ENCODE measurements at regions not wholly inside any gene's neighbourhood (a gene's known extent, or its start where the extent isn't known, plus 50 kb on each side); places are given as distances from the start of the nearest gene placed in this dataset.

DNA sequence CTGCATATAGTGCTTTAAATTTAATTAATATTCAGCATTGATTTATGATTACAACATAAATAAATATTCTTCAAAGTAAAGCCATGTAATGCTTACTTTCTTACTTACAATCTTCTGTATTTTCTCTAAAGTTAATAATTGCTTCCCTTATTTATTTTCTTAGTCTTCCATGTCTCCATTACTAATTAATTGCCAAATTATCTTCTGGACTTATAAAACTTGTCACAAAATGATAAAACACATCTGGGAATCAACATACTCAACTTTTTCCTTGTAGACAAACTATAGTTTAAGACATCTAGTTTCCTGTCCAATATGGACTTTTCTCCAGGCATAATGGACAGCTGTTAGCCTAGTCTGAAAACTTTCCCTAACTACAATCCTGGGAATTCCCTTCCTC is 466.6 kb downstream of the FLRT2 start:
- Histone ChIP-seq H3K36me3 (replicated peaks) (no peaks in the 10 kb centered on the region), H3K27me3 (replicated peaks) (no peaks in the 10 kb centered on the region), H3K27ac (no peak overlapping the region), H3K4me3 (ENCODE audit: low read depth, low read length) (no peak overlapping the region)
- no peak for DNase-seq
- no peak for TF ChIP-seq CTCF (IDR thresholded peaks at IDR 0.05; ENCODE audit: low read depth, low read length, missing control alignments)
- in situ Hi-C loops (cut with HindIII; ENCODE audit: low pct_ligation_motif_present, low sequenced_read_pairs): no loop called here

- no peak for TF ChIP-seq CTCF (IDR thresholded peaks at IDR 0.05; ENCODE audit: low read depth, low read length, missing control alignments)
- DNase-seq: no peak
- no peak overlapping the region for H3K27ac ChIP-seq
- no peaks in the 10 kb centered on the region for H3K27me3 ChIP-seq (replicated peaks)
- in situ Hi-C loops (cut with HindIII; ENCODE audit: low pct_ligation_motif_present, low sequenced_read_pairs): no loop called here
- H3K36me3 ChIP-seq (replicated peaks): no peaks in the 10 kb centered on the region
- no peak overlapping the region for H3K4me3 ChIP-seq (ENCODE audit: low read depth, low read length)
Observed at GRCh38 chr14:85991156-85991555, 461.2 kb downstream of the FLRT2 start.

DNA sequence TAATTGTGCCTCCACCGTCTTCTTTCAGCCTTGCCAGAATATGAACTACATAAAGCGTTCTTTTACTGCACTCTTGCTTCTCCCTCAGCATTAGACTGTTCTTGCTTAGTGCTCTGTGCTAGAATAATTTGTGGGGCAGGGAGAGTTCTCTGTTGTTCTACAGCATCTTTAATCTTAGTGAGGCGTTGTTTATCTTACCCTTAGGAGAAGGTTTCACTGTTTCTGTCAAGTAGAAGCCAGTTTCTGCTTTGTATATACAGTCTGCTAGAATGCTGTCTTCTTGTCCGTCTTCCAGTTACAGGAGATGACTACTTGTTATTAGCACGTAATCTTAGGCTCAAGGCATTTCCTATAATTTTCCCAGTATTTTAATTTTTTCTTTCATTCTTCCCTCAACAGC is 458.0 kb downstream of the FLRT2 start:
- TF ChIP-seq CTCF (IDR thresholded peaks at IDR 0.05; ENCODE audit: low read depth, low read length, missing control alignments): no peak
- Histone ChIP-seq H3K36me3 (replicated peaks) (no peaks in the 10 kb centered on the region), H3K27ac (no peak overlapping the region), H3K27me3 (replicated peaks) (no peaks in the 10 kb centered on the region), H3K4me3 (ENCODE audit: low read depth, low read length) (no peak overlapping the region)
- no peak for DNase-seq
- in situ Hi-C loops (cut with HindIII; ENCODE audit: low pct_ligation_motif_present, low sequenced_read_pairs): no loop called here

DNA sequence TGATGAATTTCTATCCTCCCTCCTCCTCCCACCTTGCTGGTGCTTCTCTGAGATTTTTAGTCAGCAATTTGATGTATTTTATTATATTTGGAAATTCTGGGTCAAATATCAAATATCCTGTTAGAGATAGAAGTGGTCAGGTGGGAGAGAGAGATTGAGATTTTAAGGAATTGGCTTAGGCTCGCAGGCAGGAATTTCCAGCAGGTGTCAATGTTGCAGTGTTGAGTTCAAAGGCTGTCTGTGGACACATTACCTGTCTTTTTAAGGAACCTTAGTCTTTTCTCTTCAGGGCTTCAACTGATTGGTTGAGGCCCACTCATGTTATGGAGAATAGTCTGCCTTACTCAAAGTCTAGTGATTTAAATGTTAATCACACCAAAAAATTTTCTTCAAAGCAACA is 457.3 kb downstream of the FLRT2 start:
- in situ Hi-C loops (cut with HindIII; ENCODE audit: low pct_ligation_motif_present, low sequenced_read_pairs): no loop called here
- H3K4me3 ChIP-seq (ENCODE audit: low read depth, low read length): no peak overlapping the region
- no peak for DNase-seq
- H3K27ac ChIP-seq: no peak overlapping the region
- TF ChIP-seq CTCF (IDR thresholded peaks at IDR 0.05; ENCODE audit: low read depth, low read length, missing control alignments): no peak
- H3K36me3 ChIP-seq (replicated peaks): no peaks in the 10 kb centered on the region
- H3K27me3 ChIP-seq (replicated peaks): no peaks in the 10 kb centered on the region

DNA sequence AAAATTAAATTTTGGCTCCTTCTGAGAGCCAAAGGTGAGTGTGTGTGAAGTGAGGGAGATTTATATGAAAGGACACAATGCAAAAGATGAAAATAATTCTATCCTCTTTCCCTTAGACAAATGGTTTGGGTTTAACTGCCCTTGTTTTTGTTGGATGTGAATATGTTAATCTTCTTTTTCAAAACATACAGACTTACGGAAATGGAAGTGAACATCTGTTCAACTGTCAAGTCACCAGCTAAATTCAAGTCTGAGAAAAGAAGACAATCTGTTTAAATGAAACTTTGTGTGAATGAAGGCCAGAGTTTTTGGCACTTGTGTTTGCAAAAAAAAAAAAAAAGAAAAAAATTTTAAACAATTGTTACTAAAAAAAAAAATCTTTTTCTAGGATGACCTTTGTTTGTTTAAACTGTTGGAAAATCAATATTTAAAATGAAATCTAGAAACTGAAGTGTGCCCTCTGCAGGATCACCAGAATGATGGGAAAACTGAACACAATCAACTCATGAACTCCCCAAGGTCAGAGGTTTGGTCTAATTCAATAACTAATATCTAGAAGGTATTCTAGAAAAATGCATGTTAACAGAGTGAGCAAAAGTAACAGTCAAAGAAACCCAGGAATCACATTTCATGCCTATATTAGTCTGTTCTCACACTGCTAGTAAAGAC is 448.8 kb downstream of the FLRT2 start:
- Histone ChIP-seq H3K4me3 (ENCODE audit: low read depth, low read length) (no peak overlapping the region), H3K36me3 (replicated peaks) (no peaks in the 10 kb centered on the region), H3K27me3 (replicated peaks) (no peaks in the 10 kb centered on the region), H3K27ac (no peak overlapping the region)
- no peak for DNase-seq
- peak; percentile 20 for TF ChIP-seq CTCF (IDR thresholded peaks at IDR 0.05; ENCODE audit: low read depth, low read length, missing control alignments)
- in situ Hi-C loops (cut with HindIII; ENCODE audit: low pct_ligation_motif_present, low sequenced_read_pairs): no loop called here

- DNase-seq: no peak
- H3K4me3 ChIP-seq (ENCODE audit: low read depth, low read length): no peak overlapping the region
- H3K36me3 ChIP-seq (replicated peaks): no peaks in the 10 kb centered on the region
- in situ Hi-C loops (cut with HindIII; ENCODE audit: low pct_ligation_motif_present, low sequenced_read_pairs): no loop called here
- no peak for TF ChIP-seq CTCF (IDR thresholded peaks at IDR 0.05; ENCODE audit: low read depth, low read length, missing control alignments)
- H3K27me3 ChIP-seq (replicated peaks): no peaks in the 10 kb centered on the region
- H3K27ac ChIP-seq: no peak overlapping the region
Observed at GRCh38 chr14:85974602-85975001, 444.7 kb downstream of the FLRT2 start.
